GM12891 (cell line): ENCODE measurements at regions not wholly inside any gene's neighbourhood (a gene's known extent, or its start where the extent isn't known, plus 50 kb on each side); places are given as distances from the start of the nearest gene placed in this dataset.
"Not testable (repeated sequence)": the region's sequence is repeated elsewhere in the genome, so short reads cannot be mapped to it uniquely, and the experiment has no call there.

Experiments used
- DNase-seq: peaks from one replicate; pipeline ENCODE4 v3.0.0; 2011; ENCODE audit warnings: low spot score; ENCODE audit not compliant: insufficient read length
- FAIRE-seq: peaks from 2 replicates; lab custom pipeline; 2011; peaks lifted over from hg19 to GRCh38; lab: Jason Lieb, UNC
- PAX5 ChIP-seq: IDR thresholded peaks from 2 replicates; pipeline ENCODE4 v1.6.1; 2011; ENCODE audit warnings: low read length, moderate library complexity, mild to moderate bottlenecking; ENCODE audit not compliant: insufficient read depth, severe bottlenecking
- POLR2A ChIP-seq: IDR thresholded peaks from 2 replicates; pipeline ENCODE4 v1.6.1; 2011; ENCODE audit warnings: low read depth, low read length, control low read depth
- POLR2AphosphoS5 ChIP-seq: IDR thresholded peaks from 2 replicates; pipeline ENCODE4 v1.6.1; 2011; ENCODE audit warnings: low read depth, low read length, control low read depth
- POU2F2 ChIP-seq: IDR thresholded peaks from 2 replicates; pipeline ENCODE4 v1.6.1; 2011; ENCODE audit warnings: low read depth, mild to moderate bottlenecking, control low read depth, low read length, moderate library complexity
- SPI1 ChIP-seq: IDR thresholded peaks from 2 replicates; pipeline ENCODE4 v1.6.1; 2011; ENCODE audit warnings: low read depth, low read length, control low read depth
- TAF1 ChIP-seq: IDR thresholded peaks from 2 replicates; pipeline ENCODE4 v1.6.1; 2011; ENCODE audit warnings: low read depth, low read length, control low read depth

DNA sequence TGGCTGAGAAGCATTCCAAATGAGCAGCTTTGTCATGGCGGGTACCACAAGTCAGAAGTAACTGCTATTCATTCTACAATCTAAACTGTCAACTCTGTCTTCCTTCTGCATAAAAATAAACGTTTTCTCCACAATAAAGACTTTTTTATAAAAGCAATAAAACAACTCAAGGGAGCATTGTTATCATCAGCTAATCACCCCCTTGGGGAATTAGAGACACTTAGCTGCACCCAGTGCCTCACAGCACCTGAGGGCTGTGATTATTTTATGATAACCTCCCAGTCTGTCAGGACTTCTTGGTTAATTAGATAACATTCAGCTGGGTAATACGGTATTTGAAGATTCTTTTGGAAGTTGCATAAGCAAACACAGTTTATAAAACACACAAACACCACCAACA is 155.6 kb downstream of the PPP1R3A start:
- FAIRE-seq (no peak), DNase-seq (no peak)
- TF ChIP-seq POLR2A, result no peak
- no peak for TF ChIP-seq PAX5
- TF ChIP-seq SPI1, result no peak
- TF ChIP-seq TAF1, result no peak
- no peak for TF ChIP-seq POU2F2
- no peak for TF ChIP-seq POLR2AphosphoS5

- TF ChIP-seq POU2F2 (no peak), POLR2A (no peak), TAF1 (no peak), PAX5 (no peak), POLR2AphosphoS5 (no peak), SPI1 (no peak)
- no peak for FAIRE-seq
- no peak for DNase-seq
Observed at GRCh38 chr7:113756250-113756649, 162.6 kb downstream of the PPP1R3A start.

DNA sequence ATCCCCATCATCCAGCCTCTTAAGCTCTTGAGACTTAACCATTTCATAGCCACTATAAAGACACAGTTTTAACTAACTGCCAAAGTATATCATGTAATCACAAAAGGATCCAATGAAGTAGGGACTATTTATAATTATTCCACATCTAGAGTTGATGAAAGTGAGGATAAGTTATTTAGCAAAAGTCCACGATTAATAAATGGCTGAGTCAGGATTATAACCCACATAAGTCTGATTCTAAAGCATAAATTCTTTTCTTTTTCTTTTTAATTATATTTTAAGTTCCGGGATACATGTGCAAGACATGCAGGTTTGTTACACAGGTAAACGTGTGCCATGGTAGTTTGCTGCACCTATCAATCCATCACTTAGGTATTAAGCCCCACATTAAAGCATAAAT is 166.1 kb downstream of the PPP1R3A start:
- TF ChIP-seq SPI1 (no peak), POLR2AphosphoS5 (no peak), PAX5 (no peak), POU2F2 (no peak), POLR2A (no peak), TAF1 (no peak)
- FAIRE-seq (no peak), DNase-seq (no peak)

DNA sequence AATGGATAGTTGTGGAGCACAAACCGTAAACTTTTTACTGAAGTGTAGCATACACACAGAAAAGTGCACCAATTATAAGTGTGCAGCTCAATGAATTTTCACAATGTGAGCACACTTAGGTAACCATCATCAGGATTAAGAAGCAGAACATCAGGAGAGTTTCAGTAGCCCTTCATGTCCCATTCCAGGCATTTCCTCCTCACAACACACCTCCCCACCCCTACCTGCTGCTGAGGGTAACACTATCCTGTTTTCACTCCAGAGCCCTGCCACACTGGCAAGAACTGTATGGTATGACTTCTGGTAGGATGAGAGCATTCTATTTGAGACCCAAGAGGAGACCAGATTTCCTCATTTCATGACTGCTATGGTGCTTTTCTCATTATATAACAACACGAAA is 166.5 kb downstream of the PPP1R3A start:
- TF ChIP-seq PAX5 (no peak), POLR2AphosphoS5 (no peak), TAF1 (no peak), SPI1 (no peak), POLR2A (no peak), POU2F2 (no peak)
- no peak for DNase-seq
- FAIRE-seq, result no peak

DNA sequence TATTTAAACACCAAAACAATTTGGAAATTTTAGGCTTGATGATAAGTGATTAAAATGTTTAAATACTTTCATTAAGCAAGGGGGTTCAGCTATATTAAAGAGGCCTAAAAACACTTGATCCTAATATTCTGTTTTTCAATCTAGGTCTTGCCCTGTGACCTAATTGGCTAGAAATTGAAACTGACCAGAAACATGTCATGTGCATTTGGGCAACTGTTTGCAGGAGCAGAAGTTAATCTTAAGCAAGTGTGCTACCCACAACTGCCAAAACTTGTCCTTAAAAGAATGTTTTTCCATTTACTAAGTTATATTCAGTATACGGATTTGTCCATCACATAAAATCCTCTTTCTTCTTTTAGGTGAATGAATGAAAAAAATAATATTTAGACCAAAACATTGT is 167.3 kb downstream of the PPP1R3A start:
- no peak for TF ChIP-seq POLR2A
- no peak for TF ChIP-seq TAF1
- no peak for TF ChIP-seq POLR2AphosphoS5
- TF ChIP-seq PAX5, result no peak
- no peak for FAIRE-seq
- DNase-seq, result no peak

DNA sequence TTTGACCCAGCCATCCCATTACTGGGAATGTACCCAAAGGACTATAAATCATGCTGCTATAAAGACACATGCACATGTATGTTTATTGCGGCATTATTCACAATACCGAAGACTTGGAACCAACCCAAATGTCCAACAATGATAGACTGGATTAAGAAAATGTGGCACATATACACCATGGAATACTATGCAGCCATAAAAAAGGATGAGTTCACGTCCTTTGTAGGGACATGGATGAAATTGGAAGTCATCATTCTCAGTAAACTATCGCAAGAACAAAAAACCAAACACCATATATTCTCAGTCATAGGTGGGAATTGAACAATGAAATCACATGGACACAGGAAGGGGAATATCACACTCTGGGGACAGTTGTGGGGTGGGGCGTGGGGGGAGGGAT is 170.4 kb downstream of the PPP1R3A start:
- not testable (repeated sequence) for FAIRE-seq, DNase-seq

GRCh38 chr7:113742946-113743431 is 175.8 kb downstream of the PPP1R3A start:
- not testable (repeated sequence) for DNase-seq, FAIRE-seq

- TF ChIP-seq SPI1 (no peak), POU2F2 (no peak), POLR2A (no peak), TAF1 (no peak), PAX5 (no peak), POLR2AphosphoS5 (no peak)
- FAIRE-seq (no peak), DNase-seq (no peak)
Observed at GRCh38 chr7:113742377-113742776, 176.4 kb downstream of the PPP1R3A start.

GRCh38 chr7:113731571-113731970 is 187.2 kb downstream of the PPP1R3A start:
- FAIRE-seq (no peak), DNase-seq (no peak)
- TF ChIP-seq POLR2A, result no peak
- no peak for TF ChIP-seq TAF1
- no peak for TF ChIP-seq PAX5
- TF ChIP-seq SPI1, result no peak
- no peak for TF ChIP-seq POU2F2
- TF ChIP-seq POLR2AphosphoS5, result no peak

DNA sequence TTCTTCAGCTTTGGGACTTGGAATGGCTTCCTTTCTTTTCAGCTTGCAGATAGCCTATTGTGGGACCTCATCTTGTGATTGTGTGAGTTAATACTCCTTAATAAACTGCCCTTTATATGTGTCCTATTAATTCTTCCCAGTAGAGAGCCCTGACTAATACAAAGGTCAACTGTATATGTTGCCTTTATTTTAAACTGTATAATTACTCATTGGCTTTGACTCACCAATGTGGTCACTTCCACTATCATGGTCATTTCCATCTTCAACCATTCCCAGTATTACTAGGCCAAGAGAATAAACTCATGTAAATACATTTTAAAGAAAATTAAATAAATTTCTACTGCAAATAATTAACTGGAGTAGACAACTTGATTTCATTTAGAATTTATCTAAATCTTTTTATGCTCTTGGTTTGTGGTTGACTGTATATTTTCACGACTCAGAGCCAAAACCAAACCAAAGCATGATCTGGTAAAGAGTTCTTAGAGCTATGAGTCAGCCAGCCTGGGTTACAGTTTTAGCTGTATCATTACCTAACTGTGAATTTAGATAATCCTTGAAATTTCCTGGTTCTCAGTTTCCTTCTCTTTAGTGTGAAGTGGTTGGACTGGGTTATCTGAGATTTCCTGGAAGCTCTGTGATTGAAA is 188.4 kb downstream of the PPP1R3A start:
- DNase-seq (no peak), FAIRE-seq (no peak)
- TF ChIP-seq POLR2AphosphoS5, result no peak
- no peak for TF ChIP-seq SPI1
- TF ChIP-seq PAX5, result no peak
- no peak for TF ChIP-seq TAF1
- no peak for TF ChIP-seq POU2F2
- no peak for TF ChIP-seq POLR2A

- no peak for FAIRE-seq
- TF ChIP-seq PAX5 (no peak), POLR2A (no peak), SPI1 (no peak), POLR2AphosphoS5 (no peak), POU2F2 (no peak), TAF1 (no peak)
- no peak for DNase-seq
Observed at GRCh38 chr7:113727486-113727885, 191.3 kb downstream of the PPP1R3A start.
